Endodermal cell (in vitro differentiated cells): ENCODE measurements at regions not wholly inside any gene's neighbourhood (a gene's known extent, or its start where the extent isn't known, plus 50 kb on each side); places are given as distances from the start of the nearest gene placed in this dataset.

Experiments used
- DNase-seq: peaks from one replicate; pipeline ENCODE4 v3.0.0-alpha.2; 2017
- H3K27ac ChIP-seq: 2 replicates; pipeline ENCODE4 v1.5.1; 2013; ENCODE audit warnings: mild to moderate bottlenecking, low read depth, low read length, moderate library complexity
- H3K27me3 ChIP-seq: 2 replicates; pipeline ENCODE4 v1.6.1; 2013; ENCODE audit warnings: mild to moderate bottlenecking, low read length, moderate library complexity; ENCODE audit not compliant: insufficient read depth, control insufficient read depth, poor library complexity, severe bottlenecking
- H3K36me3 ChIP-seq: 2 replicates; pipeline ENCODE4 v1.7.0; 2013; ENCODE audit warnings: mild to moderate bottlenecking, low read length, moderate library complexity; ENCODE audit not compliant: control insufficient read depth, insufficient read depth
- H3K4me1 ChIP-seq: one replicate; pipeline ENCODE4 v1.7.0; 2013; ENCODE audit warnings: low read length; ENCODE audit not compliant: control insufficient read depth, insufficient read depth
- H3K4me3 ChIP-seq: 2 replicates; pipeline ENCODE4 v1.5.1; 2013; ENCODE audit warnings: mild to moderate bottlenecking, low read length, moderate library complexity
- H3K9ac ChIP-seq: 2 replicates; pipeline ENCODE4 v1.6.1; 2013; ENCODE audit warnings: mild to moderate bottlenecking, low read length, moderate library complexity; ENCODE audit not compliant: poor library complexity, severe bottlenecking; ENCODE audit errors: extremely low read depth
- H3K9me3 ChIP-seq: 2 replicates; pipeline ENCODE4 v1.6.1; 2013; ENCODE audit warnings: mild to moderate bottlenecking, low read length, moderate library complexity; ENCODE audit not compliant: control insufficient read depth
- H3K27ac Mint-ChIP-seq: 2 replicates; pipeline ENCODE4 v1.8.0; 2020; ENCODE audit warnings: mixed read lengths
- H3K27me3 Mint-ChIP-seq: 2 replicates; pipeline ENCODE4 v1.8.0; 2021; ENCODE audit warnings: mild to moderate bottlenecking, mixed read lengths; ENCODE audit not compliant: insufficient read depth
- H3K36me3 Mint-ChIP-seq: 2 replicates; pipeline ENCODE4 v1.8.0; 2020; ENCODE audit warnings: low read depth, mixed read lengths
- H3K4me1 Mint-ChIP-seq: 2 replicates; pipeline ENCODE4 v1.8.0; 2020; ENCODE audit warnings: mixed read lengths
- H3K4me3 Mint-ChIP-seq: 2 replicates; pipeline ENCODE4 v1.8.0; 2020; ENCODE audit warnings: mild to moderate bottlenecking, moderate library complexity, mixed read lengths
- H3K9me3 Mint-ChIP-seq: 2 replicates; pipeline ENCODE4 v1.8.0; 2020; ENCODE audit warnings: mild to moderate bottlenecking, mixed read lengths
- CTCF ChIP-seq: fragments of 200-600 bp; sonication (generic); conservative IDR thresholded peaks from 2 replicates; pipeline ENCODE4 v1.5.0; 2021; ENCODE audit warnings: antibody characterized with exemption, mild to moderate bottlenecking
- WGBS, 2 experiments: methylation state at CpG; one replicate each; pipeline versions ENCODE4 v1.1.5 to v1.1.7; 2013; ENCODE audit warnings: missing lambda C conversion rate in 2 of 2, mixed read lengths in 1 of 2; ENCODE audit not compliant: insufficient coverage in 1 of 2, insufficient read length in 1 of 2; 5-methylcytosine and 5-hydroxymethylcytosine counted together

- Histone ChIP-seq H3K27me3 (no peaks in the 10 kb centered on the region), H3K4me3 (no peak overlapping the region), H3K9me3 (peaks cover 34% of the 10 kb centered on the region), H3K36me3 (no peaks in the 10 kb centered on the region), H3K4me1 (no peaks in the 10 kb centered on the region), H3K27ac (no peak overlapping the region), H3K9ac (no peak overlapping the region)
- Mint-ChIP-seq H3K36me3 (no peaks in the 10 kb centered on the region), H3K9me3 (peaks cover 10% of the 10 kb centered on the region), H3K27ac (no peak overlapping the region), H3K4me3 (no peak overlapping the region), H3K4me1 (no peaks in the 10 kb centered on the region), H3K27me3 (no peaks in the 10 kb centered on the region)
- 83% methylated on average over 1 of the region's 1 CpG; no CpG with 5 or more reads in 1 of the 2 experiments for WGBS, 2 experiments
- no peak for DNase-seq
- no peak for TF ChIP-seq CTCF
These were observed 362.7 kb downstream of the CXCL12 start for GRCh38 chr10:44022203-44022602.

- H3K4me3 Mint-ChIP-seq: no peak overlapping the region
- Histone ChIP-seq H3K4me1 (no peaks in the 10 kb centered on the region), H3K9ac (no peak overlapping the region), H3K36me3 (no peaks in the 10 kb centered on the region), H3K27me3 (no peaks in the 10 kb centered on the region), H3K4me3 (no peak overlapping the region), H3K9me3 (peaks cover 34% of the 10 kb centered on the region), H3K27ac (no peak overlapping the region)
- H3K4me1 Mint-ChIP-seq: no peaks in the 10 kb centered on the region
- 75 to 100% methylated on average over 1 to 5 of the region's 5 CpGs for WGBS, 2 experiments
- no peak for TF ChIP-seq CTCF
- H3K36me3 Mint-ChIP-seq: no peaks in the 10 kb centered on the region
- DNase-seq: no peak
- H3K27me3 Mint-ChIP-seq: no peaks in the 10 kb centered on the region
- H3K9me3 Mint-ChIP-seq: peaks cover 10% of the 10 kb centered on the region
- no peak overlapping the region for H3K27ac Mint-ChIP-seq
These were observed 364.4 kb downstream of the CXCL12 start for GRCh38 chr10:44020322-44021111.

- no peak overlapping the region for H3K27ac Mint-ChIP-seq
- H3K4me1 ChIP-seq: peaks cover 4% of the 10 kb centered on the region
- H3K36me3 Mint-ChIP-seq: no peaks in the 10 kb centered on the region
- no peaks in the 10 kb centered on the region for H3K27me3 ChIP-seq
- no peak overlapping the region for H3K4me3 ChIP-seq
- H3K9me3 ChIP-seq: peaks cover 17% of the 10 kb centered on the region
- WGBS, 2 experiments: 84 to 93% methylated on average over 3 to 5 of the region's 5 CpGs
- H3K9ac ChIP-seq: no peak overlapping the region
- DNase-seq: no peak
- TF ChIP-seq CTCF: no peak
- peaks cover 10% of the 10 kb centered on the region for H3K9me3 Mint-ChIP-seq
- no peaks in the 10 kb centered on the region for H3K36me3 ChIP-seq
- peaks cover 11% of the 10 kb centered on the region for H3K4me1 Mint-ChIP-seq
- no peak overlapping the region for H3K4me3 Mint-ChIP-seq
- no peak overlapping the region for H3K27ac ChIP-seq
- H3K27me3 Mint-ChIP-seq: peaks cover 4% of the 10 kb centered on the region
These were observed 367.3 kb downstream of the CXCL12 start for GRCh38 chr10:44017483-44018145.
